ENCODE measurements at regions not wholly inside any gene's neighbourhood (a gene's known extent, or its start where the extent isn't known, plus 50 kb on each side); places are given as distances from the start of the nearest gene placed in this dataset.

- DNase-seq: no peak
- Histone ChIP-seq H3K27ac (no peak overlapping the region), H3K9me3 (no peaks in the 10 kb centered on the region), H3K4me3 (no peak overlapping the region), H3K4me1 (no peaks in the 10 kb centered on the region), H3K36me3 (ENCODE audit: insufficient read depth in 1 of 2, low read depth in 1 of 2) (no peaks in the 10 kb centered on the region), H3K27me3 (ENCODE audit: insufficient read depth in 3 of 3, low read length in 2 of 3) (no peaks in the 10 kb centered on the region)
- WGBS, 3 donors: 33 to 56% (median 34%) methylated on average over 2 of the region's 2 CpGs
- intact Hi-C loops (cut with DNase I): loop anchor here (10.0 kb wide), 3 partner anchors 160 to 420 kb away; partner anchors contain the start of gene FBXL5 (in 1 of the 2)
- no peak for ATAC-seq
- no peak for TF ChIP-seq CTCF (IDR thresholded peaks at IDR 0.05)
Measured at GRCh38 chr4:15234856-15235126, 193.0 kb upstream of the C1QTNF7 start.

- intact Hi-C loops (cut with DNase I): loop anchor here (10.0 kb wide), 3 partner anchors 160 to 420 kb away; partner anchors contain the start of gene FBXL5 (in 1 of the 2)
- H3K4me1 ChIP-seq: no peaks in the 10 kb centered on the region
- H3K27ac ChIP-seq: no peak overlapping the region
- no peaks in the 10 kb centered on the region for H3K9me3 ChIP-seq
- DNase-seq (no peak), ATAC-seq (no peak)
- WGBS, 3 donors: 17 to 30% (median 26%) methylated on average over 2 of the region's 2 CpGs
- TF ChIP-seq CTCF (IDR thresholded peaks at IDR 0.05): no peak
- no peaks in the 10 kb centered on the region for H3K36me3 ChIP-seq (ENCODE audit: insufficient read depth in 1 of 2, low read depth in 1 of 2)
- no peaks in the 10 kb centered on the region for H3K27me3 ChIP-seq (ENCODE audit: insufficient read depth in 3 of 3, low read length in 2 of 3)
- H3K4me3 ChIP-seq: no peak overlapping the region
Measured at GRCh38 chr4:15235135-15235534, 192.7 kb upstream of the C1QTNF7 start.

GRCh38 chr4:15237648-15238230 is 190.1 kb upstream of the C1QTNF7 start:
- Histone ChIP-seq H3K36me3 (ENCODE audit: insufficient read depth in 1 of 2, low read depth in 1 of 2) (no peaks in the 10 kb centered on the region), H3K27me3 (ENCODE audit: insufficient read depth in 3 of 3, low read length in 2 of 3) (no peaks in the 10 kb centered on the region), H3K9me3 (no peaks in the 10 kb centered on the region), H3K4me3 (no peak overlapping the region), H3K4me1 (no peaks in the 10 kb centered on the region), H3K27ac (no peak overlapping the region)
- whole genome bisulfite sequencing, 3 donors: 44 to 73% (median 53%) methylated on average over 3 of the region's 3 CpGs
- intact Hi-C loops (cut with DNase I): loop anchor here (2.0 to 10.0 kb wide), 4 partner anchors 157 to 417 kb away; partner anchors contain the start of gene FBXL5 (in 1 of the 2)
- TF ChIP-seq CTCF (IDR thresholded peaks at IDR 0.05): no peak
- DNase-seq (no peak), ATAC-seq (no peak)

- no peaks in the 10 kb centered on the region for H3K36me3 ChIP-seq (ENCODE audit: insufficient read depth in 1 of 2, low read depth in 1 of 2)
- H3K4me1 ChIP-seq: no peaks in the 10 kb centered on the region
- no peaks in the 10 kb centered on the region for H3K27me3 ChIP-seq (ENCODE audit: insufficient read depth in 3 of 3, low read length in 2 of 3)
- H3K4me3 ChIP-seq: no peak overlapping the region
- intact Hi-C loops (cut with DNase I): loop anchor here (2.0 to 10.0 kb wide), 4 partner anchors 156 to 416 kb away; partner anchors contain the start of gene FBXL5 (in 1 of the 2)
- H3K9me3 ChIP-seq: no peaks in the 10 kb centered on the region
- WGBS, 3 donors: 23 to 34% (median 31%) methylated on average over 3 of the region's 3 CpGs
- no peak for DNase-seq
- no peak overlapping the region for H3K27ac ChIP-seq
- peak; percentile 39 for TF ChIP-seq CTCF (IDR thresholded peaks at IDR 0.05)
- peak in 2 of 4 donors; percentile 54 to 71 for ATAC-seq
Measured at GRCh38 chr4:15238720-15239119, 189.1 kb upstream of the C1QTNF7 start.

GRCh38 chr4:15239866-15240265 is 188.0 kb upstream of the C1QTNF7 start:
- no peaks in the 10 kb centered on the region for H3K36me3 ChIP-seq (ENCODE audit: insufficient read depth in 1 of 2, low read depth in 1 of 2)
- no peak overlapping the region for H3K27ac ChIP-seq
- intact Hi-C loops (cut with DNase I): loop anchor here (2.0 to 10.0 kb wide), 4 partner anchors 155 to 415 kb away; partner anchors contain the start of gene FBXL5 (in 1 of the 2)
- ATAC-seq (peak in 2 of 4 donors; percentile 21 to 54), DNase-seq (no peak)
- TF ChIP-seq CTCF (IDR thresholded peaks at IDR 0.05): no peak
- H3K4me1 ChIP-seq: no peaks in the 10 kb centered on the region
- no peaks in the 10 kb centered on the region for H3K9me3 ChIP-seq
- H3K4me3 ChIP-seq: no peak overlapping the region
- no peaks in the 10 kb centered on the region for H3K27me3 ChIP-seq (ENCODE audit: insufficient read depth in 3 of 3, low read length in 2 of 3)
- 23 to 41% (median 27%) methylated on average over 4 of the region's 4 CpGs for WGBS, 3 donors

Data from psoas muscle (tissue), 7 donors.